COLO668 (cell line): ENCODE measurements at regions not wholly inside any gene's neighbourhood (a gene's known extent, or its start where the extent isn't known, plus 50 kb on each side); places are given as distances from the start of the nearest gene placed in this dataset.
"Not testable (repeated sequence)": the region's sequence is repeated elsewhere in the genome, so short reads cannot be mapped to it uniquely, and the experiment has no call there.

ENCODE experiments used
- DNase-seq: peaks from one replicate; lab custom pipeline; 2025; ENCODE audit not compliant: unreplicated experiment; lab: John Stamatoyannopoulos, UW

- DNase-seq: no peak
These were observed 222.2 kb downstream of the CYP26B1 start for GRCh38 chr2:71925268-71926088.

- peak; percentile 63 for DNase-seq
These were observed 223.7 kb downstream of the CYP26B1 start for GRCh38 chr2:71923887-71924533.

- DNase-seq: no peak
These were observed 224.5 kb downstream of the CYP26B1 start for GRCh38 chr2:71923143-71923525.

- DNase-seq: no peak
These were observed 225.0 kb downstream of the CYP26B1 start for GRCh38 chr2:71922499-71923142.

GRCh38 chr2:71922091-71922490 is 225.6 kb downstream of the CYP26B1 start:
- no peak for DNase-seq

- DNase-seq: not testable (repeated sequence)
These were observed 226.8 kb downstream of the CYP26B1 start for GRCh38 chr2:71920819-71921218.

- DNase-seq: no peak
These were observed 228.0 kb downstream of the CYP26B1 start for GRCh38 chr2:71919708-71920107.

GRCh38 chr2:71910277-71910676 is 237.4 kb downstream of the CYP26B1 start:
- no peak for DNase-seq

- DNase-seq: no peak
These were observed 238.9 kb downstream of the CYP26B1 start for GRCh38 chr2:71908798-71909197.

GRCh38 chr2:71907503-71907902 is 240.2 kb downstream of the CYP26B1 start:
- no peak for DNase-seq

- no peak for DNase-seq
These were observed 241.2 kb downstream of the CYP26B1 start for GRCh38 chr2:71906357-71906973.

- DNase-seq: no peak
These were observed 242.5 kb downstream of the CYP26B1 start for GRCh38 chr2:71905205-71905604.

- no peak for DNase-seq
These were observed 243.8 kb downstream of the CYP26B1 start for GRCh38 chr2:71903841-71904240.

GRCh38 chr2:71901466-71901865 is 246.2 kb downstream of the CYP26B1 start:
- no peak for DNase-seq

- no peak for DNase-seq
These were observed 248.6 kb downstream of the CYP26B1 start for GRCh38 chr2:71898851-71899681.

- no peak for DNase-seq
These were observed 249.3 kb downstream of the CYP26B1 start for GRCh38 chr2:71898375-71898774.

GRCh38 chr2:71897836-71898235 is 249.8 kb downstream of the CYP26B1 start:
- no peak for DNase-seq

- DNase-seq: no peak
These were observed 250.6 kb downstream of the CYP26B1 start for GRCh38 chr2:71897137-71897480.

- no peak for DNase-seq
These were observed 251.1 kb downstream of the CYP26B1 start for GRCh38 chr2:71896385-71897136.
